GM10248 (cell line): ENCODE measurements at regions not wholly inside any gene's neighbourhood (a gene's known extent, or its start where the extent isn't known, plus 50 kb on each side); places are given as distances from the start of the nearest gene placed in this dataset.

Experiments
- CTCF ChIA-PET: fragments of 300-600 bp; sonication (Branson Sonifier 250); formaldehyde crosslinking; extraction: SDS; loops from one replicate; lab custom pipeline; 2021; ENCODE audit warnings: antibody characterized with exemption; lab: Yijun Ruan, JAX
- POLR2A ChIA-PET: fragments of 350-650 bp; sonication (Branson Sonifier 250); formaldehyde crosslinking; extraction: SDS; loops from one replicate; lab custom pipeline; 2020; ENCODE audit warnings: antibody characterized with exemption; lab: Yijun Ruan, JAX
- DNase-seq: peaks from one replicate; pipeline ENCODE4 v3.0.0; 2012; ENCODE audit errors: extremely low spot score
- CTCF ChIP-seq: IDR thresholded peaks from 2 replicates; pipeline ENCODE4 v1.5.1; 2012; ENCODE audit warnings: mild to moderate bottlenecking, low read depth; ENCODE audit errors: extremely low read depth, missing control alignments, control extremely low read depth

- TF ChIP-seq CTCF: no peak
- ChIA-PET POLR2A (no interaction called here), CTCF (no interaction called here)
- DNase-seq: no peak
Observed at GRCh38 chr12:127629066-127629820, 637.7 kb upstream of the TMEM132C start.

DNA sequence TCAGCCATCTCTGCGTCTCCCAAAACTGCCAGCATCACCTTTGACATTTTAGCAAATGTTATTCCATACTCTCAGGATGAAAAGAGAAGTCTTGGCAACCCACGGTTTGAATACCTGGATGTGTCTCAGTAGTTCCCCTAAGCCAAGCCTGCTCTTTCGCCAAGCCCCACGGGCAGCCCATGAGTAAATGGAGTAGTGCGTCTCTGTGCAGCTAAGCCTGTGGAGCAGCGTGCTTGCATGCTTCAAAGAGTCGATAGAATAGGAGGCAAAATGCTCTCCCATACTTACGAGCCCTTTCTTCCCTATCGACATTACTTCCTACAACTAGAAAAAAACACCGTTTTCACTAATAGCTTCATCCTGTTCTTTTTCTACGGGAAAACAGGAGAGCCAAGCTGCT, 634.5 kb upstream of the TMEM132C start:
- TF ChIP-seq CTCF: no peak
- no peak for DNase-seq
- ChIA-PET POLR2A (no interaction called here), CTCF (no interaction called here)

GRCh38 chr12:127635838-127636237, 631.1 kb upstream of the TMEM132C start:
- DNase-seq: no peak
- ChIA-PET POLR2A (no interaction called here), CTCF (no interaction called here)
- TF ChIP-seq CTCF: no peak

GRCh38 chr12:127636882-127637281, 630.1 kb upstream of the TMEM132C start:
- ChIA-PET CTCF (no interaction called here), POLR2A (no interaction called here)
- TF ChIP-seq CTCF: no peak
- DNase-seq: no peak

DNA sequence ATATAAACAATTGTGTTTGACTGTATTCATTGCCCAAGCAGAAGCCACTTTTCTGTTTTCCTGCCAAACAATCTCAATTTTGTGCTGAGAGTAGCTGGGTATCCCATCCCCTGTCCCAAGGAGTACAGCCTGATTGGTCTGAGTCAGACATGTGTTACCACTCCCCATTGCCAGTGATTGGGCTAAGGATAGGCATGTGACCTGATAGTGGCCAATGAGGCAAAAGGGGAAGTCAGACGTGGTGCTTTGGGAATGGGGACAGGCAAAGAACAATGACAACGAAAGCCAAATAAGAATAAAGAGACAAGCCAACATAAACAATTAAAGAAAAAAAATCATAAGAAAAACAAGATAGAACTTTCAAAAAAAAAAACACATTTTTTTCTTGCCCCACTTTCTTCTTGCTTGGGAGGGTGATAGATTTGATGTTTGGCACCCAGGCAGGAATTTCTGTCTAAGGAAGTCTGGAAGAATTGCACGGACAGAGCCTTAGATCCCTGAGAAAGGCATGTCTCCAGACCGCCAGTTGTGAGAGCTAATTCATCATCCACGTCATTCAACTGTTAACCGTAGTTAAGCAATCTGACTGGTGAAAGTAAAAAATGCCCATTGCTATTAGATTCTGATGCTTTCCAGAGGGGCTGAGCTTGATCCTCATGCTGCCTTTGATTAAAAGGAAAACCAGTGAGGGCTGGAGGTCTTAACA, 626.6 kb upstream of the TMEM132C start:
- DNase-seq: no peak
- POLR2A ChIA-PET: no interaction called here
- TF ChIP-seq CTCF: no peak
- CTCF ChIA-PET: no interaction called here

GRCh38 chr12:127642208-127642607, 624.8 kb upstream of the TMEM132C start:
- ChIA-PET POLR2A (no interaction called here), CTCF (no interaction called here)
- no peak for DNase-seq
- TF ChIP-seq CTCF: no peak
